ENCODE measurements at regions not wholly inside any gene's neighbourhood (a gene's known extent, or its start where the extent isn't known, plus 50 kb on each side); places are given as distances from the start of the nearest gene placed in this dataset.

- no peak for TF ChIP-seq EZH2 (IDR thresholded peaks at IDR 0.05; ENCODE audit: borderline replicate concordance, low read depth, low read length, severe bottlenecking)
- no peak for TF ChIP-seq CTCF (IDR thresholded peaks at IDR 0.05; ENCODE audit: extremely low read depth in 1 of 2, insufficient read depth in 1 of 2, low read depth in 1 of 2, low read length in 2 of 2)
- TF ChIP-seq POLR2AphosphoS5 (IDR thresholded peaks at IDR 0.05; ENCODE audit: insufficient read depth, low read depth, low read length): no peak
- TF ChIP-seq POLR2A (IDR thresholded peaks at IDR 0.05; ENCODE audit: low read depth, low read length): no peak
- TF ChIP-seq FOS (IDR thresholded peaks at IDR 0.05; ENCODE audit: borderline replicate concordance, insufficient read depth, low read length): no peak
- no peak for TF ChIP-seq JUN (IDR thresholded peaks at IDR 0.05; ENCODE audit: borderline replicate concordance, insufficient read depth, insufficient read length, low read depth)
- TF ChIP-seq MAX (IDR thresholded peaks at IDR 0.05; ENCODE audit: insufficient read depth, insufficient read length): no peak
These were observed 88.0 kb downstream of the C1D start for GRCh38 chr2:67974559-67975430.
